ENCODE measurements at regions not wholly inside any gene's neighbourhood (a gene's known extent, or its start where the extent isn't known, plus 50 kb on each side); places are given as distances from the start of the nearest gene placed in this dataset.

DNA sequence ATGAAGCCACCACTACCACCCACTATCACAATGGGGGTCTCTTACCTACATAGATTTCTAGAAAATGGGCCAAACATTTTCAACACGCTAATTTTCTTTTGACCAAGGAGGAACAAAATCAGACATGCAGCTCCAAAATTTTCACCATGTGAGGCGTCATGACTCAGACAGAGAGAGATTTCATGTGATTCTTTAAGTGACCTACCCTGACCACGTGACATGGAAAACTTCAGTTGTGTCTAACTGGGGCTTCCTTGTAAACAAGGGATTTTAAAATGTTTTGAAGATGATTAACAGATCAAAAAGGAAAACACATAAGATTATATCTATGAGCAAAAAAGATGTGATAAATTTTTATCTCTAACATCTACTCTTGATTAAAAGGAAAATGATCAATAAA is 199.2 kb downstream of the TBXT start:
- TF ChIP-seq, protein P1, sequence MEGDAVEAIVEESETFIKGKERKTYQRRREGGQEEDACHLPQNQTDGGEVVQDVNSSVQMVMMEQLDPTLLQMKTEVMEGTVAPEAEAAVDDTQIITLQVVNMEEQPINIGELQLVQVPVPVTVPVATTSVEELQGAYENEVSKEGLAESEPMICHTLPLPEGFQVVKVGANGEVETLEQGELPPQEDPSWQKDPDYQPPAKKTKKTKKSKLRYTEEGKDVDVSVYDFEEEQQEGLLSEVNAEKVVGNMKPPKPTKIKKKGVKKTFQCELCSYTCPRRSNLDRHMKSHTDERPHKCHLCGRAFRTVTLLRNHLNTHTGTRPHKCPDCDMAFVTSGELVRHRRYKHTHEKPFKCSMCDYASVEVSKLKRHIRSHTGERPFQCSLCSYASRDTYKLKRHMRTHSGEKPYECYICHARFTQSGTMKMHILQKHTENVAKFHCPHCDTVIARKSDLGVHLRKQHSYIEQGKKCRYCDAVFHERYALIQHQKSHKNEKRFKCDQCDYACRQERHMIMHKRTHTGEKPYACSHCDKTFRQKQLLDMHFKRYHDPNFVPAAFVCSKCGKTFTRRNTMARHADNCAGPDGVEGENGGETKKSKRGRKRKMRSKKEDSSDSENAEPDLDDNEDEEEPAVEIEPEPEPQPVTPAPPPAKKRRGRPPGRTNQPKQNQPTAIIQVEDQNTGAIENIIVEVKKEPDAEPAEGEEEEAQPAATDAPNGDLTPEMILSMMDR (IDR thresholded peaks at IDR 0.05) = no peak
- TF ChIP-seq EZH2 (IDR thresholded peaks at IDR 0.05) = no peak
